WTC11 (cell line): ENCODE measurements at regions not wholly inside any gene's neighbourhood (a gene's known extent, or its start where the extent isn't known, plus 50 kb on each side); places are given as distances from the start of the nearest gene placed in this dataset.
A peak's percentile ranks its signal among the peaks of the same experiment; 100 is the strongest.

ENCODE experiments used
- ATAC-seq: fragments of 200-7000 bp; cut with Tn5 transposase; 2 replicates; pipeline ENCODE4 v1.10.0; 2021; ENCODE audit warnings: mild to moderate bottlenecking, moderate library complexity
- CTCF ChIA-PET: fragments of 300-600 bp; sonication (Branson Sonifier 250); formaldehyde crosslinking; loops from one replicate; lab custom pipeline; 2021; ENCODE audit warnings: antibody characterized with exemption; lab: Charles Lee
- POLR2A ChIA-PET: fragments of 350-600 bp; sonication (Branson Sonifier 250); formaldehyde crosslinking; loops from one replicate; lab custom pipeline; 2021; ENCODE audit warnings: antibody characterized with exemption; lab: Charles Lee
- DNase-seq: peaks from one replicate; pipeline ENCODE4 v3.0.0; 2021; ENCODE audit warnings: low spot score
- H3K27ac Mint-ChIP-seq: 2 replicates; pipeline ENCODE4 v1.8.0; 2021; ENCODE audit warnings: mixed read lengths
- H3K27me3 Mint-ChIP-seq: 2 replicates; pipeline ENCODE4 v1.8.0; 2021; ENCODE audit warnings: low read depth, mild to moderate bottlenecking, moderate library complexity, mixed read lengths
- H3K36me3 Mint-ChIP-seq: 2 replicates; pipeline ENCODE4 v1.8.0; 2021; ENCODE audit warnings: mixed read lengths
- H3K4me1 Mint-ChIP-seq: 2 replicates; pipeline ENCODE4 v1.8.0; 2022; ENCODE audit warnings: mixed read lengths
- H3K4me3 Mint-ChIP-seq: 2 replicates; pipeline ENCODE4 v1.8.0; 2021; ENCODE audit warnings: mild to moderate bottlenecking, moderate library complexity, mixed read lengths
- H3K9me3 Mint-ChIP-seq: 2 replicates; pipeline ENCODE4 v1.8.0; 2021; ENCODE audit warnings: mixed read lengths
- AFF4 ChIP-seq: sonication (generic); formaldehyde crosslinking; IDR thresholded peaks from 2 replicates; pipeline ENCODE4 v1.8.1; 2023; ENCODE audit warnings: mild to moderate bottlenecking, missing genetic modification reagents, borderline replicate concordance
- CREB1 ChIP-seq: sonication (generic); formaldehyde crosslinking; IDR thresholded peaks from 2 replicates; pipeline ENCODE4 v1.8.0; 2023; ENCODE audit warnings: mild to moderate bottlenecking, missing genetic modification reagents
- CTCF ChIP-seq: fragments of 200-600 bp; IDR thresholded peaks from 2 replicates; pipeline ENCODE4 v1.8.0; 2022; ENCODE audit warnings: antibody characterized with exemption
- ELF4 ChIP-seq: sonication (generic); formaldehyde crosslinking; IDR thresholded peaks from 2 replicates; pipeline ENCODE4 v1.8.1; 2022; ENCODE audit warnings: low read depth, mild to moderate bottlenecking, moderate library complexity, missing genetic modification reagents
- EMX1 ChIP-seq: fragments of 250-450 bp; sonication (Bioruptor Pico); IDR thresholded peaks from 2 replicates; pipeline ENCODE4 v1.8.0; 2021; ENCODE audit warnings: mild to moderate bottlenecking
- ETV6 ChIP-seq: sonication (generic); formaldehyde crosslinking; IDR thresholded peaks from 2 replicates; pipeline ENCODE4 v1.8.1; 2022; ENCODE audit warnings: mild to moderate bottlenecking, missing genetic modification reagents
- HMGXB4 ChIP-seq: sonication (generic); formaldehyde crosslinking; IDR thresholded peaks from 2 replicates; pipeline ENCODE4 v1.8.1; 2023; ENCODE audit warnings: mild to moderate bottlenecking, moderate library complexity, missing genetic modification reagents
- KAT7 ChIP-seq: sonication (generic); formaldehyde crosslinking; IDR thresholded peaks from 2 replicates; pipeline ENCODE4 v1.8.1; 2023; ENCODE audit warnings: missing genetic modification reagents, mild to moderate bottlenecking, borderline replicate concordance
- MXD4 ChIP-seq: fragments of 250-450 bp; sonication (Bioruptor Pico); IDR thresholded peaks from 2 replicates; pipeline ENCODE4 v1.8.0; 2021; ENCODE audit warnings: mild to moderate bottlenecking, moderate library complexity, borderline replicate concordance
- MYBL2 ChIP-seq: sonication (generic); formaldehyde crosslinking; IDR thresholded peaks from 2 replicates; pipeline ENCODE4 v1.8.1; 2023; ENCODE audit warnings: mild to moderate bottlenecking, moderate library complexity, missing genetic modification reagents
- NR3C1 ChIP-seq: sonication (generic); formaldehyde crosslinking; conservative IDR thresholded peaks from 2 replicates; pipeline ENCODE4 v1.8.1; 2023; ENCODE audit warnings: low read depth, mild to moderate bottlenecking, missing genetic modification reagents
- PREB ChIP-seq: sonication (generic); formaldehyde crosslinking; IDR thresholded peaks from 2 replicates; pipeline ENCODE4 v1.8.1; 2022; ENCODE audit warnings: mild to moderate bottlenecking, missing genetic modification reagents, moderate library complexity, borderline replicate concordance
- TCF7 ChIP-seq: sonication (generic); formaldehyde crosslinking; IDR thresholded peaks from 2 replicates; pipeline ENCODE4 v1.8.0; 2022; ENCODE audit warnings: mild to moderate bottlenecking, low read depth, missing genetic modification reagents, moderate library complexity
- USF2 ChIP-seq: sonication (generic); formaldehyde crosslinking; IDR thresholded peaks from 2 replicates; pipeline ENCODE4 v1.8.1; 2023; ENCODE audit warnings: mild to moderate bottlenecking, missing genetic modification reagents, moderate library complexity
- ZNF138 ChIP-seq: sonication (generic); formaldehyde crosslinking; conservative IDR thresholded peaks from 2 replicates; pipeline ENCODE4 v1.8.1; 2022; ENCODE audit warnings: mild to moderate bottlenecking, moderate library complexity, missing genetic modification reagents
- ZNF396 ChIP-seq: fragments of 250-450 bp; sonication (Bioruptor Pico); IDR thresholded peaks from 2 replicates; pipeline ENCODE4 v1.8.0; 2021; ENCODE audit warnings: mild to moderate bottlenecking, moderate library complexity, borderline replicate concordance
- ZNF671 ChIP-seq: fragments of 250-450 bp; sonication (Bioruptor Pico); IDR thresholded peaks from 2 replicates; pipeline ENCODE4 v1.8.0; 2021; ENCODE audit warnings: mild to moderate bottlenecking

GRCh38 chr5:54649041-54649504 lies 131.5 kb downstream of the SNX18 start (continued):
- TF ChIP-seq HMGXB4 (CRISPR knock-in tag): no peak
- no peak for TF ChIP-seq ELF4 (CRISPR knock-in tag)
- no peak for TF ChIP-seq MYBL2 (CRISPR knock-in tag)
- TF ChIP-seq NR3C1 (CRISPR knock-in tag): no peak

- DNase-seq (peak; percentile 44), ATAC-seq (peak; percentile 79)
- Mint-ChIP-seq H3K27ac (peak overlapping the region; percentile 64), H3K36me3 (no peaks in the 10 kb centered on the region; the same call in 1 of the 2 replicates), H3K4me1 (peaks cover 11% of the 10 kb centered on the region), H3K9me3 (peaks cover 10% of the 10 kb centered on the region), H3K27me3 (no peaks in the 10 kb centered on the region)
- POLR2A ChIA-PET: no interaction called here
- TF ChIP-seq ZNF138 (CRISPR knock-in tag): no peak
- TF ChIP-seq CREB1 (CRISPR knock-in tag): no peak
- TF ChIP-seq, all 79 proteins: peak for 0
- CTCF ChIA-PET: interaction anchor here (1.6 kb wide), 1 partner anchor 130 kb away, joined by 7 read pairs; no protein-coding TSS in a partner anchor
- no peak overlapping the region for H3K4me3 Mint-ChIP-seq
Observed at GRCh38 chr5:54646356-54647101, 129.0 kb downstream of the SNX18 start.

- no peak for DNase-seq
- H3K4me3 Mint-ChIP-seq: no peak overlapping the region
- CTCF ChIA-PET: interaction anchor here (1.6 kb wide), 1 partner anchor 129 kb away, joined by 7 read pairs; no protein-coding TSS in a partner anchor
- no peaks in the 10 kb centered on the region; the same call in 1 of the 2 replicates for H3K36me3 Mint-ChIP-seq
- H3K4me1 Mint-ChIP-seq: peaks cover 11% of the 10 kb centered on the region
- ATAC-seq: no peak
- TF ChIP-seq ZNF671 (no peak), ELF4 (CRISPR knock-in tag) (no peak), AFF4 (no peak), MXD4 (CRISPR knock-in tag) (no peak), PREB (CRISPR knock-in tag) (no peak), CTCF (no peak), MYBL2 (CRISPR knock-in tag) (no peak), USF2 (CRISPR knock-in tag) (no peak), ZNF396 (CRISPR knock-in tag) (no peak), ETV6 (no peak), EMX1 (CRISPR knock-in tag) (no peak), TCF7 (no peak), KAT7 (CRISPR knock-in tag) (no peak)
- no peaks in the 10 kb centered on the region for H3K27me3 Mint-ChIP-seq
- H3K9me3 Mint-ChIP-seq: peaks cover 10% of the 10 kb centered on the region
- POLR2A ChIA-PET: no interaction called here
- H3K27ac Mint-ChIP-seq: no peak overlapping the region
Observed at GRCh38 chr5:54645882-54646355, 128.4 kb downstream of the SNX18 start.
